ENCODE measurements at regions not wholly inside any gene's neighbourhood (a gene's known extent, or its start where the extent isn't known, plus 50 kb on each side); places are given as distances from the start of the nearest gene placed in this dataset.

GRCh38 chr6:53995935-53996334, 115.3 kb upstream of the MLIP start:
- BruUV-seq (replicated peaks), result no TSS peak
- in situ Hi-C loops (cut with MboI; ENCODE audit: low sequenced_read_pairs), result loop anchor here (25.0 kb wide), 2 partner anchors 716 to 866 kb away; no protein-coding TSS in a partner anchor
- dilution Hi-C loops (cut with HindIII; ENCODE audit: low sequenced_read_pairs, unreplicated experiment), result no loop called here
- no peak overlapping the region for H3K14ac ChIP-seq (replicated peaks; ENCODE audit: low read depth, low read length)
- H2AK5ac ChIP-seq (ENCODE audit: low read depth, low read length), result no peak overlapping the region
- H2AFZ ChIP-seq (replicated peaks; ENCODE audit: low read length, poor library complexity), result no peak overlapping the region
- H4K8ac ChIP-seq (ENCODE audit: low read depth in 2 of 2, low read length in 2 of 2), result no peak overlapping the region
- WGBS, 2 experiments (ENCODE audit: extremely low coverage in 2 of 2, insufficient read length in 1 of 2), result no CpG with 5 or more reads among the region's 4 CpGs
- H2BK20ac ChIP-seq (ENCODE audit: low read depth, low read length), result no peak overlapping the region
- no peaks in the 10 kb centered on the region for H3K36me3 ChIP-seq (ENCODE audit: control insufficient read depth, insufficient read depth, low read length)
- H3K9ac ChIP-seq (ENCODE audit: low read depth, low read length), result no peak overlapping the region
- H3K4me3 ChIP-seq (ENCODE audit: insufficient read depth, low read depth, low read length), result no peak overlapping the region
- peak overlapping the region; percentile 7; the same call in 1 of the 2 replicates for H4K5ac ChIP-seq (ENCODE audit: low read depth, low read length)
- H3K56ac ChIP-seq (ENCODE audit: extremely low read depth, insufficient read depth, low read length), result no peak overlapping the region
- CTCF ChIA-PET, result interaction anchor here (0.7 to 2.3 kb wide), 2 partner anchors 9 to 10 kb away, joined by 3 to 6 read pairs; no protein-coding TSS in a partner anchor
- no peaks in the 10 kb centered on the region for H3K79me1 ChIP-seq (ENCODE audit: low read depth in 1 of 2, low read length in 2 of 2)
- peaks cover 3% of the 10 kb centered on the region; the same call in 1 of the 2 replicates for H3K4me1 ChIP-seq (ENCODE audit: control insufficient read depth, insufficient read depth, low read length)
- ATAC-seq (ENCODE audit: low read depth) (peak; percentile 71), DNase-seq (peak; percentile 35)
- no peak overlapping the region for H2BK5ac ChIP-seq (ENCODE audit: low read depth, low read length, poor library complexity, severe bottlenecking)
- H3K27me3 ChIP-seq (ENCODE audit: control insufficient read depth, insufficient read depth, low read length), result no peaks in the 10 kb centered on the region
- no peak overlapping the region for H4K91ac ChIP-seq (ENCODE audit: insufficient read depth, low read depth, low read length)
- TF ChIP-seq MAFK (IDR thresholded peaks at IDR 0.05; ENCODE audit: low read depth, low read length), result no peak
- no peak for TF ChIP-seq RFX5 (IDR thresholded peaks at IDR 0.05; ENCODE audit: low read depth, low read length)
- TF ChIP-seq RCOR1 (IDR thresholded peaks at IDR 0.05; ENCODE audit: insufficient replicate concordance, low read length), result no peak
- no peak for TF ChIP-seq BHLHE40 (IDR thresholded peaks at IDR 0.05; ENCODE audit: low read depth, low read length)
- no peak for TF ChIP-seq NFE2L2 (IDR thresholded peaks at IDR 0.05; ENCODE audit: low read depth, low read length)
- TF ChIP-seq ELK1 (IDR thresholded peaks at IDR 0.05; ENCODE audit: borderline replicate concordance, low read depth, low read length), result no peak
- TF ChIP-seq CEBPB (IDR thresholded peaks at IDR 0.05; ENCODE audit: low read depth, low read length), result no peak
- no peak for TF ChIP-seq CTCF (conservative IDR thresholded peaks at IDR 0.05; ENCODE audit: low read depth, low read length)
- TF ChIP-seq POLR2A (IDR thresholded peaks at IDR 0.05; ENCODE audit: low read depth, low read length), result no peak
- no peak for TF ChIP-seq MXI1 (IDR thresholded peaks at IDR 0.05; ENCODE audit: borderline replicate concordance, low read depth, low read length)
- no peak for TF ChIP-seq USF2 (IDR thresholded peaks at IDR 0.05; ENCODE audit: low read depth, low read length)
- no peak for TF ChIP-seq CHD1 (IDR thresholded peaks at IDR 0.05; ENCODE audit: low read depth, low read length)
- no peak for TF ChIP-seq RAD21 (IDR thresholded peaks at IDR 0.05; ENCODE audit: low read length)
- TF ChIP-seq SMC3 (IDR thresholded peaks at IDR 0.05; ENCODE audit: low read depth, low read length), result no peak
- no peak for TF ChIP-seq MAZ (IDR thresholded peaks at IDR 0.05; ENCODE audit: borderline replicate concordance, low read depth, low read length)
- H2BK120ac ChIP-seq (ENCODE audit: low read depth, low read length), result no peak overlapping the region
- no peak overlapping the region for H3K23ac ChIP-seq (ENCODE audit: low read depth, low read length)
- no peaks in the 10 kb centered on the region for H3K9me1 ChIP-seq (ENCODE audit: insufficient read depth, low read length)
- H4K20me1 ChIP-seq (ENCODE audit: insufficient read depth, low read length), result no peaks in the 10 kb centered on the region
- H2BK15ac ChIP-seq (ENCODE audit: low read depth, low read length), result no peak overlapping the region
- H3K4ac ChIP-seq (ENCODE audit: low read depth, low read length), result no peak overlapping the region
- intact Hi-C loops (cut with micrococcal nuclease), result no loop called here
- H3K18ac ChIP-seq (ENCODE audit: low read depth, low read length), result no peak overlapping the region; the same call in 1 of the 2 replicates
- POLR2A ChIA-PET (ENCODE audit: unreplicated experiment), result no interaction called here
- peak overlapping the region; percentile 61; the same call in 1 of the 2 replicates for H3K4me2 ChIP-seq (ENCODE audit: low read depth, low read length)
- H2AK9ac ChIP-seq (replicated peaks; ENCODE audit: low read depth, low read length, poor library complexity), result no peak overlapping the region
- H3K27ac ChIP-seq (ENCODE audit: insufficient read depth, low read length), result no peak overlapping the region
- no peaks in the 10 kb centered on the region for H3K9me3 ChIP-seq (ENCODE audit: control insufficient read depth, insufficient read depth, low read length)

Measured in IMR-90 (cell line).